HK-2 (cell line): ENCODE measurements at regions not wholly inside any gene's neighbourhood (a gene's known extent, or its start where the extent isn't known, plus 50 kb on each side); places are given as distances from the start of the nearest gene placed in this dataset.
A peak's percentile ranks its signal among the peaks of the same experiment; 100 is the strongest.

Experiments
- DNase-seq: peaks from one replicate; pipeline ENCODE4 v3.0.0-alpha.2; 2018; ENCODE audit not compliant: unreplicated experiment

- DNase-seq, result no peak
These were observed 415.7 kb upstream of the ZP4 start for GRCh38 chr1:238306411-238306810.

GRCh38 chr1:238302646-238303045, 411.9 kb upstream of the ZP4 start:
- DNase-seq, result no peak

GRCh38 chr1:238296371-238296770, 405.6 kb upstream of the ZP4 start:
- DNase-seq, result no peak

- DNase-seq, result no peak
These were observed 402.4 kb upstream of the ZP4 start for GRCh38 chr1:238293075-238293474.

GRCh38 chr1:238281418-238281817, 390.7 kb upstream of the ZP4 start:
- DNase-seq, result no peak

- no peak for DNase-seq
These were observed 389.1 kb upstream of the ZP4 start for GRCh38 chr1:238279694-238280380.

GRCh38 chr1:238272145-238272544, 381.4 kb upstream of the ZP4 start:
- DNase-seq, result no peak

GRCh38 chr1:238265866-238266265, 375.1 kb upstream of the ZP4 start:
- no peak for DNase-seq

- no peak for DNase-seq
These were observed 374.2 kb upstream of the ZP4 start for GRCh38 chr1:238264951-238265350.

- DNase-seq, result no peak
These were observed 367.8 kb upstream of the ZP4 start for GRCh38 chr1:238258510-238258909.

GRCh38 chr1:238257018-238257621, 366.4 kb upstream of the ZP4 start:
- no peak for DNase-seq

- DNase-seq, result no peak
These were observed 364.2 kb upstream of the ZP4 start for GRCh38 chr1:238254935-238255334.

- peak; percentile 55 for DNase-seq
These were observed 361.5 kb upstream of the ZP4 start for GRCh38 chr1:238252033-238252802.

GRCh38 chr1:238248356-238248755, 357.6 kb upstream of the ZP4 start:
- DNase-seq, result no peak

- no peak for DNase-seq
These were observed 351.5 kb upstream of the ZP4 start for GRCh38 chr1:238242181-238242580.

- DNase-seq, result no peak
These were observed 350.9 kb upstream of the ZP4 start for GRCh38 chr1:238241607-238242006.

- DNase-seq, result no peak
These were observed 348.6 kb upstream of the ZP4 start for GRCh38 chr1:238239343-238239742.

- no peak for DNase-seq
These were observed 343.2 kb upstream of the ZP4 start for GRCh38 chr1:238233966-238234365.

- DNase-seq, result no peak
These were observed 341.5 kb upstream of the ZP4 start for GRCh38 chr1:238232084-238232710.

GRCh38 chr1:238226810-238227209, 336.1 kb upstream of the ZP4 start:
- DNase-seq, result no peak

GRCh38 chr1:238223076-238223640, 332.4 kb upstream of the ZP4 start:
- no peak for DNase-seq

- no peak for DNase-seq
These were observed 331.0 kb upstream of the ZP4 start for GRCh38 chr1:238221738-238222137.
